Activated B cell treated with CpG ODN at 0.5 μM for 24 hours (primary cell): ENCODE measurements at regions not wholly inside any gene's neighbourhood (a gene's known extent, or its start where the extent isn't known, plus 50 kb on each side); places are given as distances from the start of the nearest gene placed in this dataset.

Source experiments
- ATAC-seq: fragments of 200-7000 bp; cut with Tn5 transposase; one replicate; pipeline ENCODE4 v1.10.0; 2021; ENCODE audit warnings: low read depth, mild to moderate bottlenecking, moderate library complexity
- CTCF ChIA-PET: fragments of 350-600 bp; sonication (Branson Sonifier 250); formaldehyde crosslinking; loops from one replicate; lab custom pipeline; 2021; ENCODE audit warnings: antibody characterized with exemption; lab: Charles Lee
- POLR2A ChIA-PET: fragments of 350-600 bp; sonication (Branson Sonifier 250); formaldehyde crosslinking; loops from one replicate; lab custom pipeline; 2021; ENCODE audit warnings: antibody characterized with exemption; lab: Charles Lee
- DNase-seq: peaks from one replicate; pipeline ENCODE4 v3.0.0; 2022
- H3K27ac Mint-ChIP-seq: one replicate; pipeline ENCODE4 v1.8.0; 2020; ENCODE audit warnings: mixed read lengths
- H3K27me3 Mint-ChIP-seq: one replicate; pipeline ENCODE4 v1.8.0; 2021; ENCODE audit warnings: mixed read lengths
- H3K36me3 Mint-ChIP-seq: one replicate; pipeline ENCODE4 v1.8.0; 2021; ENCODE audit warnings: low read depth, mixed read lengths
- H3K4me1 Mint-ChIP-seq: one replicate; pipeline ENCODE4 v1.8.0; 2021; ENCODE audit warnings: mixed read lengths
- H3K4me3 Mint-ChIP-seq: one replicate; pipeline ENCODE4 v1.8.0; 2020; ENCODE audit warnings: mild to moderate bottlenecking, mixed read lengths
- H3K9me3 Mint-ChIP-seq: one replicate; pipeline ENCODE4 v1.8.0; 2020; ENCODE audit warnings: mixed read lengths
- intact Hi-C: fragments of 100-400 bp; cut with micrococcal nuclease; formaldehyde crosslinking; loops from one replicate; pipeline ENCODE4 v1.15.1; 2024
- TF ChIP-seq, protein P1 (sequence below): fragments of 200-600 bp; IDR thresholded peaks from one replicate; pipeline ENCODE4 v1.8.0; 2022; ENCODE audit warnings: antibody characterized with exemption, mild to moderate bottlenecking

DNA sequence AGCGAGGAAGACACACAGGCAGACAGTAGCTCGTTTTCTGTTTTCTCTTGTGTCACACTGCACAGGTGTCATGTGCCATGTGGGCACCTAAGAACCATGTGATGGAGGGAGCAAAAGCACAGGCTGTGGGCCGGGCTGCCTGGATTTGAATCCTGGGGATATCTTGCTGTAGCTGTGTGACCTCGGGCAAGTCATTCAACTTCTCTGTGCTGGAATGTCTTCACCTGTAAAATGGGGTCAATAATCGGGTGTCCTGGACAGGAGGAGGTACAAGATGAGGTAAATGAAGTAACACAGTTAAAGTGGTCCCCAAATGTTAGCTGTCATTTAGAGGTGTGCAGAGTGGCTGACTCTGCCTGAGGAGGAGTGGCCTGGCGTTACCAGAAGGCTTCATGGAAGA lies 246.9 kb downstream of the RPS24 start:
- intact Hi-C loops = no loop called here
- Mint-ChIP-seq H3K36me3 (no peaks in the 10 kb centered on the region), H3K27me3 (peaks cover 10% of the 10 kb centered on the region), H3K9me3 (no peaks in the 10 kb centered on the region), H3K27ac (no peak overlapping the region), H3K4me3 (no peak overlapping the region), H3K4me1 (no peaks in the 10 kb centered on the region)
- POLR2A ChIA-PET = no interaction called here
- CTCF ChIA-PET = no interaction called here
- ATAC-seq (no peak), DNase-seq (no peak)
- TF ChIP-seq, protein P1, sequence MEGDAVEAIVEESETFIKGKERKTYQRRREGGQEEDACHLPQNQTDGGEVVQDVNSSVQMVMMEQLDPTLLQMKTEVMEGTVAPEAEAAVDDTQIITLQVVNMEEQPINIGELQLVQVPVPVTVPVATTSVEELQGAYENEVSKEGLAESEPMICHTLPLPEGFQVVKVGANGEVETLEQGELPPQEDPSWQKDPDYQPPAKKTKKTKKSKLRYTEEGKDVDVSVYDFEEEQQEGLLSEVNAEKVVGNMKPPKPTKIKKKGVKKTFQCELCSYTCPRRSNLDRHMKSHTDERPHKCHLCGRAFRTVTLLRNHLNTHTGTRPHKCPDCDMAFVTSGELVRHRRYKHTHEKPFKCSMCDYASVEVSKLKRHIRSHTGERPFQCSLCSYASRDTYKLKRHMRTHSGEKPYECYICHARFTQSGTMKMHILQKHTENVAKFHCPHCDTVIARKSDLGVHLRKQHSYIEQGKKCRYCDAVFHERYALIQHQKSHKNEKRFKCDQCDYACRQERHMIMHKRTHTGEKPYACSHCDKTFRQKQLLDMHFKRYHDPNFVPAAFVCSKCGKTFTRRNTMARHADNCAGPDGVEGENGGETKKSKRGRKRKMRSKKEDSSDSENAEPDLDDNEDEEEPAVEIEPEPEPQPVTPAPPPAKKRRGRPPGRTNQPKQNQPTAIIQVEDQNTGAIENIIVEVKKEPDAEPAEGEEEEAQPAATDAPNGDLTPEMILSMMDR = no peak

DNA sequence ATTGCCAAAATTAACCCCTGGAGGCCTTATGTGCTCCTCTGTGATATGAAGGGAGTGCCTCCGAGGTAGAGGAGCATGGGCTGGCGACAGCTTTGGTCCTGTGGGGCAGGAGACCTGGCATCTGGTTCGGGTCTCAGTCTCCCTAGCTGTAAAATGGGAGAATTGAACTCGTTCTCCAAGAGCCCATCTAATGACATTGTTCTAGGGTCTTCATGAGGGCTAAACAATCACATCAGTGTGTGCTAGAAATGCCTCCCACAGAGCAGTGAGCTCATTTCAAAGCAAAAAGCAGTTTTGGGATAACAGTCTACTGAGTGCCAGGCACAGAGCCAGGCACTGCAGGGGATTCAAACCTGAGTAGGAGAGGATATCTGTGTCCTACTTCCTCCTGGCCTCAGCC lies 248.0 kb downstream of the RPS24 start:
- Mint-ChIP-seq H3K27me3 (peaks cover 10% of the 10 kb centered on the region), H3K9me3 (no peaks in the 10 kb centered on the region), H3K27ac (no peak overlapping the region), H3K4me3 (no peak overlapping the region), H3K4me1 (no peaks in the 10 kb centered on the region), H3K36me3 (no peaks in the 10 kb centered on the region)
- no peak for DNase-seq
- intact Hi-C loops = no loop called here
- ATAC-seq = no peak
- ChIA-PET POLR2A (no interaction called here), CTCF (no interaction called here)
- TF ChIP-seq, protein P1 = no peak

DNA sequence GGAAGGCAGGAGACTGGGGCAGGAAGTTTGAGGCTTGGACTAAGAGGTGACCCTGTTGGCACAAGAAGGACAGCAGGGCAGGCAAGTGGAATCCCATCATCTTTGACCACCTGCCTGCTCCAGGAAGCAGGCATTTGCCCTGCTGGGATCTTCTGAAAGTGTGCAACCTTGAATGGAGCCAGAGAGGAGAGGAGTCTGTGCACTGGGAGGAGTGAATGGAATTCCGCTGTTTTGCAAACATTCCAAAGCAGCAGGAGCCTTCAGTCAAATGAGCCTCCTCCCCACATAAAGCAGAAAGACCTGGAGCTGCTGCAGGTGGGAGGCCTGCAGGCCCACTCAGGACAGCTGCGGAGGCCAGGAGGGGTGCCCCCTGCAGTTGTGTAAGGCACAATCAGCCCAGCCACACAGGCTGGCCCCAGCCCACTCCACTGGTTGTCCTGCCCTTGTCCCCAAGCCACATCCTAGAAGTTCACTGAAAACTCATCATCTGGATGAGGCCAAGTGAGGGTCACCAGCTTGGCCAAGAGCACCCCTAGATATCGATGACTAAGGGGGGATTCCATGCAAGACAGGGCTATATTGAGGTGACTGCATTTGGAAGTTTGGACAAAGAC lies 249.5 kb downstream of the RPS24 start:
- Mint-ChIP-seq H3K36me3 (no peaks in the 10 kb centered on the region), H3K27ac (no peak overlapping the region), H3K4me3 (no peak overlapping the region), H3K9me3 (no peaks in the 10 kb centered on the region), H3K27me3 (peaks cover 7% of the 10 kb centered on the region), H3K4me1 (no peaks in the 10 kb centered on the region)
- DNase-seq (no peak), ATAC-seq (no peak)
- intact Hi-C loops = no loop called here
- POLR2A ChIA-PET = no interaction called here
- TF ChIP-seq, protein P1 = no peak
- CTCF ChIA-PET = no interaction called here

DNA sequence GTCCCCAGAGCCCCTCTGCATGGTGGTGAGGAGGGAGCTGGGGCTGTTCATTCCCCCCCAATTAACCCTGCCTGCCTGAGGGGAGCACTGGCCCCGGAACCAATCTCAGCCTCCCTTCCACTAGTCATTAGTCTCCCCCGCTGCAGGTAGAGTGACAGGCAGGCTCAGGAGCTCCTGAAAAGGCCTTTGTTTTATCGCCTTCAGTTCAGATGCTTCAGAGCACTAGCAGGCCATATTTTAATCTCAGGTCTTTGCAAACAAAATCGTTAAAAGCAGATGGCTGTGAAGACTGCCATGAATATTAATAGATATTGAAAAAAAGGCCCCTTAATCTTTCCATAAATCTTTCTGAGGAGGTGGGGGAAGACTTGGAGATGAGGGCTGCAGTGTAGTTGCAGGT lies 250.7 kb downstream of the RPS24 start:
- intact Hi-C loops = no loop called here
- no peaks in the 10 kb centered on the region for H3K9me3 Mint-ChIP-seq
- CTCF ChIA-PET = no interaction called here
- no peaks in the 10 kb centered on the region for H3K4me1 Mint-ChIP-seq
- H3K36me3 Mint-ChIP-seq = no peaks in the 10 kb centered on the region
- no peak overlapping the region for H3K4me3 Mint-ChIP-seq
- POLR2A ChIA-PET = no interaction called here
- ATAC-seq = no peak
- peaks cover 7% of the 10 kb centered on the region for H3K27me3 Mint-ChIP-seq
- H3K27ac Mint-ChIP-seq = no peak overlapping the region
- no peak for DNase-seq
- TF ChIP-seq, protein P1 = no peak

DNA sequence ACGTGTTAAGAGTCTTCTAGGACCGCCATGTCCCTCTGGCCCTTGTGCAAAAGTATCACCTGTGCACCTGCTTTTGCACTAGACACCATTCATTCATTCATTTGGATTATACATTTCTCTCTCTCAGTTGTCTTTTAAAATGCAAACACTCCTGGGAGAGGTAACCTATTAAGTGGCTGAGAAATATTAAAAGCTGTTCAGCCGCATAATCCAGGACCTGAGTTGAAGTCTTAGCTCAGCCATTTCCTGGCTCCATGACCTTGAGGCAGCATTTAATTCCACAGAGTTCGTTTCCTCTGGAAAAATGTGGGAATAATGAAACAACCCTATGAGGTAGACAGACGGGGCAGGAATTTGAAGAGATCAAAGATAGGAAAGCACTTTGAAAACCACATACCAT lies 251.6 kb downstream of the RPS24 start:
- ChIA-PET POLR2A (no interaction called here), CTCF (no interaction called here)
- no peaks in the 10 kb centered on the region for H3K9me3 Mint-ChIP-seq
- TF ChIP-seq, protein P1 = no peak
- no peak overlapping the region for H3K4me3 Mint-ChIP-seq
- intact Hi-C loops = no loop called here
- H3K36me3 Mint-ChIP-seq = no peaks in the 10 kb centered on the region
- H3K27me3 Mint-ChIP-seq = peaks cover 7% of the 10 kb centered on the region
- no peaks in the 10 kb centered on the region for H3K4me1 Mint-ChIP-seq
- ATAC-seq (no peak), DNase-seq (no peak)
- no peak overlapping the region for H3K27ac Mint-ChIP-seq
